Muscle layer of colon (tissue), 2 donors: ENCODE measurements at regions not wholly inside any gene's neighbourhood (a gene's known extent, or its start where the extent isn't known, plus 50 kb on each side); places are given as distances from the start of the nearest gene placed in this dataset.
A peak's percentile ranks its signal among the peaks of the same experiment; 100 is the strongest.

ENCODE experiments used
- H3K27ac ChIP-seq: one replicate; pipeline ENCODE4 v1.7.0; 2013; ENCODE audit warnings: low read depth, mild to moderate bottlenecking, low read length, moderate library complexity
- H3K27me3 ChIP-seq, 2 donors: one replicate each; pipeline ENCODE4 v1.7.0; 2013; ENCODE audit warnings: low read length in 2 of 2, mild to moderate bottlenecking in 2 of 2; ENCODE audit not compliant: insufficient read depth in 2 of 2, control insufficient read depth in 1 of 2
- H3K36me3 ChIP-seq: one replicate; pipeline ENCODE4 v1.7.0; 2013; ENCODE audit warnings: mild to moderate bottlenecking, low read length; ENCODE audit not compliant: insufficient read depth
- H3K4me1 ChIP-seq: one replicate; pipeline ENCODE4 v1.7.0; 2013; ENCODE audit warnings: mild to moderate bottlenecking, low read length; ENCODE audit not compliant: insufficient read depth
- H3K4me3 ChIP-seq, 2 donors: one replicate each; pipeline ENCODE4 v1.7.0; 2013; ENCODE audit warnings: low read length in 2 of 2, low read depth in 1 of 2, mild to moderate bottlenecking in 1 of 2, moderate library complexity in 1 of 2
- H3K9ac ChIP-seq: one replicate; pipeline ENCODE4 v1.7.0; 2013; ENCODE audit warnings: low read length
- H3K9me3 ChIP-seq: one replicate; pipeline ENCODE4 v1.7.0; 2013; ENCODE audit warnings: mild to moderate bottlenecking, low read length
- donor health status: abdominal sarcoma.
- donor health status: Adenocarcinoma of cecum.

GRCh38 chr17:71337938-71338337, 782.9 kb upstream of the SOX9 start:
- no peaks in the 10 kb centered on the region for H3K27me3 ChIP-seq
- peaks cover 4% of the 10 kb centered on the region for H3K4me1 ChIP-seq
- H3K9me3 ChIP-seq = no peaks in the 10 kb centered on the region
- H3K4me3 ChIP-seq = peak overlapping the region in 1 of 2 donors; percentile 16
- no peaks in the 10 kb centered on the region for H3K36me3 ChIP-seq
- H3K9ac ChIP-seq = no peak overlapping the region
- no peak overlapping the region for H3K27ac ChIP-seq

- H3K27ac ChIP-seq = no peak overlapping the region
- no peaks in the 10 kb centered on the region for H3K9me3 ChIP-seq
- H3K4me3 ChIP-seq = peak overlapping the region in 1 of 2 donors; percentile 16
- no peak overlapping the region for H3K9ac ChIP-seq
- no peaks in the 10 kb centered on the region for H3K27me3 ChIP-seq
- peaks cover 4% of the 10 kb centered on the region for H3K4me1 ChIP-seq
- H3K36me3 ChIP-seq = no peaks in the 10 kb centered on the region
Measured at GRCh38 chr17:71338396-71338795, 782.4 kb upstream of the SOX9 start.

- no peak overlapping the region for H3K4me3 ChIP-seq
- no peak overlapping the region for H3K9ac ChIP-seq
- H3K27me3 ChIP-seq = no peaks in the 10 kb centered on the region
- H3K27ac ChIP-seq = no peak overlapping the region
- H3K36me3 ChIP-seq = no peaks in the 10 kb centered on the region
- H3K4me1 ChIP-seq = peaks cover 4% of the 10 kb centered on the region
- H3K9me3 ChIP-seq = no peaks in the 10 kb centered on the region
Measured at GRCh38 chr17:71339206-71339605, 781.6 kb upstream of the SOX9 start.

- H3K27ac ChIP-seq = no peak overlapping the region
- H3K4me3 ChIP-seq = no peak overlapping the region
- H3K9me3 ChIP-seq = no peaks in the 10 kb centered on the region
- H3K4me1 ChIP-seq = peaks cover 4% of the 10 kb centered on the region
- H3K9ac ChIP-seq = no peak overlapping the region
- H3K27me3 ChIP-seq = no peaks in the 10 kb centered on the region
- H3K36me3 ChIP-seq = no peaks in the 10 kb centered on the region
Measured at GRCh38 chr17:71342737-71343136, 778.1 kb upstream of the SOX9 start.

GRCh38 chr17:71349908-71350600, 770.8 kb upstream of the SOX9 start:
- Histone ChIP-seq H3K9ac (no peak overlapping the region), H3K36me3 (no peaks in the 10 kb centered on the region)

GRCh38 chr17:71360301-71360700, 760.5 kb upstream of the SOX9 start:
- H3K36me3 ChIP-seq = no peaks in the 10 kb centered on the region
- no peaks in the 10 kb centered on the region for H3K27me3 ChIP-seq
- no peak overlapping the region for H3K4me3 ChIP-seq
- no peak overlapping the region for H3K27ac ChIP-seq
- no peak overlapping the region for H3K9ac ChIP-seq
- no peaks in the 10 kb centered on the region for H3K9me3 ChIP-seq
- H3K4me1 ChIP-seq = no peaks in the 10 kb centered on the region

More at GRCh38 chr17:71349908-71350600, 770.8 kb upstream of the SOX9 start:
- Histone ChIP-seq H3K27me3 (no peaks in the 10 kb centered on the region), H3K27ac (no peak overlapping the region), H3K4me1 (no peaks in the 10 kb centered on the region), H3K9me3 (no peaks in the 10 kb centered on the region), H3K4me3 (no peak overlapping the region)

GRCh38 chr17:71361656-71362450, 759.0 kb upstream of the SOX9 start:
- Histone ChIP-seq H3K4me3 (no peak overlapping the region), H3K4me1 (no peaks in the 10 kb centered on the region), H3K36me3 (no peaks in the 10 kb centered on the region), H3K9ac (no peak overlapping the region), H3K27ac (no peak overlapping the region), H3K9me3 (no peaks in the 10 kb centered on the region), H3K27me3 (no peaks in the 10 kb centered on the region)

GRCh38 chr17:71363661-71364060, 757.2 kb upstream of the SOX9 start:
- no peaks in the 10 kb centered on the region for H3K4me1 ChIP-seq
- H3K9me3 ChIP-seq = no peaks in the 10 kb centered on the region
- no peak overlapping the region for H3K4me3 ChIP-seq
- H3K27me3 ChIP-seq = no peaks in the 10 kb centered on the region
- no peak overlapping the region for H3K27ac ChIP-seq
- no peaks in the 10 kb centered on the region for H3K36me3 ChIP-seq
- H3K9ac ChIP-seq = no peak overlapping the region

GRCh38 chr17:71371809-71372208, 749.0 kb upstream of the SOX9 start:
- H3K36me3 ChIP-seq = no peaks in the 10 kb centered on the region

GRCh38 chr17:71375948-71376347, 744.9 kb upstream of the SOX9 start:
- Histone ChIP-seq H3K27ac (no peak overlapping the region), H3K4me1 (no peaks in the 10 kb centered on the region), H3K36me3 (no peaks in the 10 kb centered on the region), H3K9ac (no peak overlapping the region), H3K27me3 (no peaks in the 10 kb centered on the region), H3K9me3 (no peaks in the 10 kb centered on the region), H3K4me3 (no peak overlapping the region)

More at GRCh38 chr17:71371809-71372208, 749.0 kb upstream of the SOX9 start:
- Histone ChIP-seq H3K9ac (no peak overlapping the region), H3K4me1 (no peaks in the 10 kb centered on the region), H3K9me3 (no peaks in the 10 kb centered on the region), H3K27me3 (no peaks in the 10 kb centered on the region), H3K4me3 (no peak overlapping the region), H3K27ac (no peak overlapping the region)

GRCh38 chr17:71376933-71377332, 743.9 kb upstream of the SOX9 start:
- H3K9me3 ChIP-seq = no peaks in the 10 kb centered on the region
- no peaks in the 10 kb centered on the region for H3K27me3 ChIP-seq
- H3K4me3 ChIP-seq = no peak overlapping the region
- H3K4me1 ChIP-seq = no peaks in the 10 kb centered on the region
- H3K36me3 ChIP-seq = no peaks in the 10 kb centered on the region
- no peak overlapping the region for H3K9ac ChIP-seq
- H3K27ac ChIP-seq = no peak overlapping the region
